MM.1S (cell line): ENCODE measurements at regions not wholly inside any gene's neighbourhood (a gene's known extent, or its start where the extent isn't known, plus 50 kb on each side); places are given as distances from the start of the nearest gene placed in this dataset.

Experiments
- DNase-seq: peaks from one replicate; pipeline ENCODE4 v3.0.0-alpha.2; 2015
- H2AFZ ChIP-seq: fragments of 300-600 bp; sonication (generic); 2 replicates; pipeline ENCODE4 v1.6.0; 2016; ENCODE audit warnings: antibody characterized with exemption, low read length
- H3F3A ChIP-seq: fragments of 300-600 bp; sonication (generic); 2 replicates; pipeline ENCODE4 v1.6.1; 2016; ENCODE audit warnings: mild to moderate bottlenecking, antibody characterized with exemption, low read length, moderate library complexity, mixed read lengths; ENCODE audit not compliant: insufficient read depth
- H3K27ac ChIP-seq: fragments of 300-600 bp; sonication (generic); 2 replicates; pipeline ENCODE4 v1.5.1; 2016; ENCODE audit warnings: mild to moderate bottlenecking, low read length
- H3K27me3 ChIP-seq: fragments of 300-600 bp; sonication (generic); replicated peaks from 2 replicates; pipeline ENCODE4 v1.6.0; 2016; ENCODE audit warnings: low read length; ENCODE audit not compliant: insufficient read depth
- H3K36me3 ChIP-seq: fragments of 300-600 bp; sonication (generic); replicated peaks from 2 replicates; pipeline ENCODE4 v1.6.1; 2016; ENCODE audit warnings: mild to moderate bottlenecking, low read length, mixed read lengths; ENCODE audit not compliant: insufficient read depth
- H3K4me1 ChIP-seq: fragments of 300-600 bp; sonication (generic); 2 replicates; pipeline ENCODE4 v1.6.1; 2016; ENCODE audit warnings: low read length, mixed read lengths
- H3K4me2 ChIP-seq: fragments of 300-600 bp; sonication (generic); 2 replicates; pipeline ENCODE4 v1.6.0; 2016; ENCODE audit warnings: low read depth, low read length
- H3K4me3 ChIP-seq: fragments of 300-600 bp; sonication (generic); 2 replicates; pipeline ENCODE4 v1.5.1; 2016; ENCODE audit warnings: low read length, mixed read lengths
- H3K79me2 ChIP-seq: fragments of 300-600 bp; sonication (generic); 2 replicates; pipeline ENCODE4 v1.6.1; 2016; ENCODE audit warnings: mixed run types, low read length, mixed read lengths
- H3K9ac ChIP-seq: fragments of 300-600 bp; sonication (generic); 2 replicates; pipeline ENCODE4 v1.6.1; 2016; ENCODE audit warnings: low read length, mixed read lengths
- H3K9me2 ChIP-seq: fragments of 300-600 bp; sonication (generic); replicated peaks from 2 replicates; pipeline ENCODE4 v1.6.1; 2016; ENCODE audit warnings: mild to moderate bottlenecking, low read length, mixed read lengths; ENCODE audit not compliant: insufficient read depth
- H3K9me3 ChIP-seq: fragments of 300-600 bp; sonication (generic); replicated peaks from 2 replicates; pipeline ENCODE4 v1.6.1; 2016; ENCODE audit warnings: mild to moderate bottlenecking, low read length, mixed read lengths; ENCODE audit not compliant: insufficient read depth
- H4K20me1 ChIP-seq: fragments of 300-600 bp; sonication (generic); 2 replicates; pipeline ENCODE4 v1.6.1; 2016; ENCODE audit warnings: mild to moderate bottlenecking, low read length, moderate library complexity, mixed read lengths; ENCODE audit not compliant: insufficient read depth
- EZH2 ChIP-seq: fragments of 300-600 bp; sonication (generic); optimal IDR thresholded peaks from 2 replicates; pipeline ENCODE3; 2017; ENCODE audit warnings: low read depth, mild to moderate bottlenecking, antibody characterized with exemption, low read length, mixed read lengths
- EZH2phosphoT487 ChIP-seq: fragments of 300-600 bp; sonication (generic); IDR thresholded peaks from 2 replicates; pipeline ENCODE4 v1.6.1; 2018; ENCODE audit warnings: antibody characterized with exemption, low read length
- TF ChIP-seq, protein P1 (sequence below): fragments of 300-600 bp; sonication (generic); IDR thresholded peaks from 2 replicates; pipeline ENCODE4 v1.5.1; 2016; ENCODE audit warnings: antibody characterized with exemption, low read length, mixed read lengths

DNA sequence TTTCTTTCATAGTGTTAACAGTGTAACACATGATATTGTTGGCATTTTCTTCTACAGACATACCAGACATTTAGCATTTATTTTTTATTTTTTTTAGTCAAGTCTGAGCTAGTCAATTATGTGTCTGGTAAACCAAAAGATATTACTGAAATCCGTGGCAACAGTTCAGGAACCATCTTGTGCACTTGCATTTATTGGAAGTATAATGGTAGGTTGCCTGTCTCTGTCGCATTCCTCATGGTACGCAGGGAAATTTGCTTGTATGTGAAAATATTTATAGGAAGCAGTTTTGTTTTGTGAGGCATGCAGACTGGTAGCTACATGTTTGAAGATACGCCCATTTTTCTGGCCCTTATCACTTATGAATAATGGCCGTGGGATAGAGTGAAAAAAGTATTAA is 186.1 kb upstream of the SLC38A2 start:
- H3K9me3 ChIP-seq = no peaks in the 10 kb centered on the region
- H2AFZ ChIP-seq = no peak overlapping the region
- peaks cover 47% of the 10 kb centered on the region for H3K4me1 ChIP-seq
- H3K4me3 ChIP-seq = no peak overlapping the region
- H3K79me2 ChIP-seq = no peaks in the 10 kb centered on the region
- H3K27me3 ChIP-seq = no peaks in the 10 kb centered on the region
- no peaks in the 10 kb centered on the region for H3K36me3 ChIP-seq
- H4K20me1 ChIP-seq = no peaks in the 10 kb centered on the region
- H3F3A ChIP-seq = peaks cover 20% of the 10 kb centered on the region
- no peaks in the 10 kb centered on the region for H3K9me2 ChIP-seq
- H3K27ac ChIP-seq = no peak overlapping the region
- no peak overlapping the region for H3K9ac ChIP-seq
- TF ChIP-seq EZH2phosphoT487 (no peak), EZH2 (no peak)
- TF ChIP-seq, protein P1, sequence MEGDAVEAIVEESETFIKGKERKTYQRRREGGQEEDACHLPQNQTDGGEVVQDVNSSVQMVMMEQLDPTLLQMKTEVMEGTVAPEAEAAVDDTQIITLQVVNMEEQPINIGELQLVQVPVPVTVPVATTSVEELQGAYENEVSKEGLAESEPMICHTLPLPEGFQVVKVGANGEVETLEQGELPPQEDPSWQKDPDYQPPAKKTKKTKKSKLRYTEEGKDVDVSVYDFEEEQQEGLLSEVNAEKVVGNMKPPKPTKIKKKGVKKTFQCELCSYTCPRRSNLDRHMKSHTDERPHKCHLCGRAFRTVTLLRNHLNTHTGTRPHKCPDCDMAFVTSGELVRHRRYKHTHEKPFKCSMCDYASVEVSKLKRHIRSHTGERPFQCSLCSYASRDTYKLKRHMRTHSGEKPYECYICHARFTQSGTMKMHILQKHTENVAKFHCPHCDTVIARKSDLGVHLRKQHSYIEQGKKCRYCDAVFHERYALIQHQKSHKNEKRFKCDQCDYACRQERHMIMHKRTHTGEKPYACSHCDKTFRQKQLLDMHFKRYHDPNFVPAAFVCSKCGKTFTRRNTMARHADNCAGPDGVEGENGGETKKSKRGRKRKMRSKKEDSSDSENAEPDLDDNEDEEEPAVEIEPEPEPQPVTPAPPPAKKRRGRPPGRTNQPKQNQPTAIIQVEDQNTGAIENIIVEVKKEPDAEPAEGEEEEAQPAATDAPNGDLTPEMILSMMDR = no peak
- H3K4me2 ChIP-seq = no peak overlapping the region
- no peak for DNase-seq

GRCh38 chr12:46557539-46558373 is 185.2 kb upstream of the SLC38A2 start:
- Histone ChIP-seq H3F3A (peaks cover 20% of the 10 kb centered on the region), H3K36me3 (no peaks in the 10 kb centered on the region), H3K27ac (no peak overlapping the region), H2AFZ (no peak overlapping the region), H3K79me2 (no peaks in the 10 kb centered on the region), H3K27me3 (no peaks in the 10 kb centered on the region), H3K9me3 (no peaks in the 10 kb centered on the region), H3K4me2 (no peak overlapping the region), H3K9ac (no peak overlapping the region), H3K9me2 (no peaks in the 10 kb centered on the region), H4K20me1 (no peaks in the 10 kb centered on the region), H3K4me1 (peaks cover 53% of the 10 kb centered on the region), H3K4me3 (no peak overlapping the region)
- no peak for DNase-seq
- TF ChIP-seq EZH2 = no peak
- TF ChIP-seq, protein P1 = no peak
- TF ChIP-seq EZH2phosphoT487 = no peak

GRCh38 chr12:46556819-46557524 is 184.4 kb upstream of the SLC38A2 start:
- H3K27ac ChIP-seq = no peak overlapping the region
- no peaks in the 10 kb centered on the region for H3K9me3 ChIP-seq
- no peak for DNase-seq
- no peak overlapping the region for H3K4me3 ChIP-seq
- H3K79me2 ChIP-seq = no peaks in the 10 kb centered on the region
- no peaks in the 10 kb centered on the region for H3K27me3 ChIP-seq
- TF ChIP-seq, protein P1 = no peak
- TF ChIP-seq EZH2phosphoT487 (no peak), EZH2 (no peak)
- H3K4me2 ChIP-seq = no peak overlapping the region
- no peaks in the 10 kb centered on the region for H3K36me3 ChIP-seq
- peaks cover 47% of the 10 kb centered on the region for H3K4me1 ChIP-seq
- H2AFZ ChIP-seq = no peak overlapping the region
- H3K9me2 ChIP-seq = no peaks in the 10 kb centered on the region
- H3K9ac ChIP-seq = no peak overlapping the region
- no peaks in the 10 kb centered on the region for H4K20me1 ChIP-seq
- peaks cover 20% of the 10 kb centered on the region for H3F3A ChIP-seq
